HepG2 (cell line): ENCODE measurements at regions not wholly inside any gene's neighbourhood (a gene's known extent, or its start where the extent isn't known, plus 50 kb on each side); places are given as distances from the start of the nearest gene placed in this dataset.

Experiments
- ATAC-seq: fragments of 200-7000 bp; cut with Tn5 transposase; 3 replicates; pipeline ENCODE4 v1.9.1; 2020; ENCODE audit warnings: mild to moderate bottlenecking, moderate library complexity
- BruUV-seq: library from RNA; stranded (reverse); fragments of 400-500 nt; replicated peaks from 2 replicates; lab custom pipeline; 2021; lab: Mats Ljungman, UMichigan
- CTCF ChIA-PET: fragments of 300-600 bp; formaldehyde crosslinking; extraction: SDS; loops from one replicate; lab custom pipeline; 2021; ENCODE audit warnings: low total read pairs, inconsistent platforms, low intra/inter-chr PET ratio; lab: Yijun Ruan, JAX
- POLR2A ChIA-PET: fragments of 350-600 bp; sonication (Branson Sonifier 250); formaldehyde crosslinking; loops from one replicate; lab custom pipeline; 2020; ENCODE audit warnings: antibody characterized with exemption, inconsistent platforms; lab: Yijun Ruan, JAX
- DNase-seq: peaks from one replicate; pipeline ENCODE4 v3.0.0-alpha.2; 2015; ENCODE audit warnings: low spot score
- FAIRE-seq: peaks from 3 replicates; lab custom pipeline; 2011; peaks lifted over from hg19 to GRCh38; lab: Jason Lieb, UNC
- H2AFZ ChIP-seq: one replicate; pipeline ENCODE4 v1.6.1; 2011; ENCODE audit warnings: low read length, inconsistent platforms
- H3K27ac ChIP-seq: fragments of 300-600 bp; 3 replicates; pipeline ENCODE4 v1.8.0; 2011; ENCODE audit warnings: mixed run types, mild to moderate bottlenecking, mixed read lengths, low read length, inconsistent platforms; ENCODE audit not compliant: insufficient read depth; ENCODE audit errors: extremely low read length
- H3K27me3 ChIP-seq, 2 experiments: fragments of 200-600 bp in 1 of 2; 2 replicates in 1 of 2; 3 replicates in 1 of 2; pipeline versions ENCODE4 v1.6.0 to v1.8.0; 2011; ENCODE audit warnings: low read length in 2 of 2, mild to moderate bottlenecking in 2 of 2, moderate library complexity in 2 of 2, inconsistent platforms in 1 of 2; ENCODE audit not compliant: insufficient read depth in 2 of 2, control insufficient read depth in 1 of 2
- H3K36me3 ChIP-seq, 2 experiments: fragments of 200-600 bp in 1 of 2; replicated peaks in 1 of 2; 2 replicates in 1 of 2; 3 replicates in 1 of 2; pipeline versions ENCODE4 v1.5.1 to v1.8.0; 2011; ENCODE audit warnings: low read length in 2 of 2, inconsistent platforms in 1 of 2; ENCODE audit not compliant: insufficient read depth in 2 of 2, control insufficient read depth in 1 of 2
- H3K4me1 ChIP-seq: 2 replicates; pipeline ENCODE4 v1.5.1; 2012; ENCODE audit warnings: low read length, inconsistent platforms; ENCODE audit not compliant: insufficient read depth
- H3K4me2 ChIP-seq: 2 replicates; pipeline ENCODE4 v1.6.0; 2011; ENCODE audit warnings: low read depth, low read length, inconsistent platforms
- H3K4me3 ChIP-seq, 3 experiments: fragments of 200-600 bp in 1 of 3; sonication (generic), shearing (Covaris generic) in 1 of 3; replicated peaks in 1 of 3; 2 replicates each; pipeline ENCODE4 v1.5.1; 2011 to 2016; ENCODE audit warnings: low read length in 3 of 3, inconsistent platforms in 2 of 3, low read depth in 2 of 3, mild to moderate bottlenecking in 2 of 3, control low read depth in 1 of 3, mixed read lengths in 1 of 3; ENCODE audit not compliant: insufficient read depth in 1 of 3
- H3K79me2 ChIP-seq: one replicate; pipeline ENCODE4 v1.6.1; 2011; ENCODE audit warnings: low read length, inconsistent platforms; ENCODE audit not compliant: insufficient read depth
- H3K9ac ChIP-seq: 2 replicates; pipeline ENCODE4 v1.6.0; 2011; ENCODE audit warnings: mild to moderate bottlenecking, low read depth, low read length, inconsistent platforms; ENCODE audit not compliant: insufficient read depth
- H3K9me3 ChIP-seq: 2 replicates; pipeline ENCODE4 v1.5.1; 2012; ENCODE audit warnings: mild to moderate bottlenecking, low read length
- H4K20me1 ChIP-seq: 2 replicates; pipeline ENCODE4 v1.6.0; 2011; ENCODE audit warnings: inconsistent platforms, mild to moderate bottlenecking, low read length, moderate library complexity; ENCODE audit not compliant: insufficient read depth
- CEBPG ChIP-seq: IDR thresholded peaks from 2 replicates; pipeline ENCODE4 v1.6.1; 2016
- FOXO1 ChIP-seq: sonication (generic); formaldehyde crosslinking; IDR thresholded peaks from 2 replicates; pipeline ENCODE4 v1.4.0; 2020; ENCODE audit warnings: missing genetic modification reagents
- HOXD1 ChIP-seq: sonication (generic); formaldehyde crosslinking; IDR thresholded peaks from 2 replicates; pipeline ENCODE4 v1.5.0; 2020; ENCODE audit warnings: missing genetic modification reagents
- MBNL3 ChIP-seq: fragments of 250-450 bp; sonication (Bioruptor Pico); conservative IDR thresholded peaks from 2 replicates; pipeline ENCODE4 v1.8.0; 2022; ENCODE audit warnings: mild to moderate bottlenecking, inconsistent platforms
- MEF2D ChIP-seq: sonication (generic); formaldehyde crosslinking; IDR thresholded peaks from 2 replicates; pipeline ENCODE4 v1.5.1; 2020; ENCODE audit warnings: mild to moderate bottlenecking, missing genetic modification reagents
- SNAI1 ChIP-seq: sonication (generic); formaldehyde crosslinking; IDR thresholded peaks from 2 replicates; pipeline ENCODE4 v1.5.0; 2020; ENCODE audit warnings: mild to moderate bottlenecking, missing genetic modification reagents, borderline replicate concordance
- SRSF9 ChIP-seq: fragments of 200-400 bp; formaldehyde crosslinking; IDR thresholded peaks from 2 replicates; pipeline ENCODE4 v1.6.1; 2018; ENCODE audit warnings: borderline replicate concordance, mild to moderate bottlenecking, low read depth, low read length; ENCODE audit not compliant: insufficient read depth, poor library complexity, severe bottlenecking
- SSRP1 ChIP-seq: IDR thresholded peaks from 2 replicates; pipeline ENCODE4 v1.6.1; 2016; ENCODE audit warnings: control low read depth
- TGIF2 ChIP-seq: IDR thresholded peaks from 2 replicates; pipeline ENCODE4 v1.6.1; 2016; ENCODE audit warnings: control low read depth, missing compliant biosample characterization
- ZIK1 ChIP-seq: sonication (generic); formaldehyde crosslinking; IDR thresholded peaks from 2 replicates; pipeline ENCODE4 v1.5.0; 2020; ENCODE audit warnings: mild to moderate bottlenecking, low read depth, missing genetic modification reagents, borderline replicate concordance
- ZNF232 ChIP-seq: sonication (generic); formaldehyde crosslinking; IDR thresholded peaks from 2 replicates; pipeline ENCODE4 v1.4.0; 2020; ENCODE audit warnings: missing genetic modification reagents, borderline replicate concordance
- ZNF446 ChIP-seq: sonication (generic); formaldehyde crosslinking; IDR thresholded peaks from 2 replicates; pipeline ENCODE4 v1.5.0; 2020; ENCODE audit warnings: mild to moderate bottlenecking, missing genetic modification reagents
- ZNF768 ChIP-seq: sonication (generic); formaldehyde crosslinking; IDR thresholded peaks from 2 replicates; pipeline ENCODE4 v1.4.0; 2020; ENCODE audit warnings: missing genetic modification reagents
- WGBS: methylation state at CpG from one replicate; pipeline ENCODE4 v1.1.6; 2017; ENCODE audit warnings: low lambda C conversion rate; 5-methylcytosine and 5-hydroxymethylcytosine counted together
- in situ Hi-C: cut with HindIII; loops from 2 replicates; pipeline ENCODE4 v1.10.0; 2017; ENCODE audit warnings: low pct_unique_long_range_greater_than_20kb; ENCODE audit not compliant: extremely low pct_ligation_motif_present
- intact Hi-C: fragments of 100-400 bp; cut with micrococcal nuclease; formaldehyde crosslinking; loops from one replicate; pipeline ENCODE4 v1.10.0; 2022; ENCODE audit not compliant: unreplicated experiment
- TF ChIP-seq, protein P1 (sequence below): sonication (generic); formaldehyde crosslinking; conservative IDR thresholded peaks from 2 replicates; pipeline ENCODE4 v1.4.0; 2020; ENCODE audit warnings: missing genetic modification reagents
- TF ChIP-seq, protein P2 (sequence below): sonication (generic); formaldehyde crosslinking; IDR thresholded peaks from 2 replicates; pipeline ENCODE4 v1.9.0; 2022; ENCODE audit warnings: missing genetic modification reagents, mild to moderate bottlenecking, borderline replicate concordance
- TF ChIP-seq, protein P3 (sequence below): sonication (generic); formaldehyde crosslinking; IDR thresholded peaks from 2 replicates; pipeline ENCODE4 v1.4.0; 2020; ENCODE audit warnings: missing genetic modification reagents
- TF ChIP-seq, protein P4 (sequence below): sonication (generic); formaldehyde crosslinking; IDR thresholded peaks from 2 replicates; pipeline ENCODE4 v1.8.0; 2022; ENCODE audit warnings: missing genetic modification reagents, mild to moderate bottlenecking, moderate library complexity, borderline replicate concordance

DNA sequence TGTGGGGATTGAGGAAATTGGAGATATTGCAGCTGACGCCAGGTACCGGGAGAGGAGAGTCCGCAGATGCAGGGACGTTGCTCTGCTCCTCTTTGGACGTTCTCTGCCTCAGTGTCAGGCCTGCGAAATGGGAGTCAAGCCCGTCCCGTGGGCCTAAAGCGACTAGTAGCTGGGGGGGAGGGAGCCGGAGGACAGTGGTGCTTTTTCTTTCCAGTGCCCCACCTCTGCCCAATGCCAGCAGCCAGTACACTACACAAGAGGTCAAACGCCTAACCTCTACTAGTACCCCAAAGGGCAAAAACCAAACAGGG, 413.6 kb upstream of the ESRRG start:
- H4K20me1 ChIP-seq, result no peaks in the 10 kb centered on the region
- ChIA-PET POLR2A (no interaction called here), CTCF (no interaction called here)
- no peak overlapping the region for H3K4me2 ChIP-seq
- intact Hi-C loops, result no loop called here
- no peak overlapping the region for H3K27ac ChIP-seq
- no peaks in the 10 kb centered on the region for H3K36me3 ChIP-seq
- ATAC-seq (no peak), FAIRE-seq (no peak), DNase-seq (no peak)
- WGBS, result 10% methylated on average over 6 of the region's 11 CpGs
- H2AFZ ChIP-seq, result no peak overlapping the region
- H3K9ac ChIP-seq, result no peak overlapping the region
- no peaks in the 10 kb centered on the region for H3K79me2 ChIP-seq
- no peaks in the 10 kb centered on the region for H3K4me1 ChIP-seq
- BruUV-seq, result no TSS peak
- no peak overlapping the region for H3K4me3 ChIP-seq
- no peak for TF ChIP-seq SNAI1 (CRISPR knock-in tag)
- no peak for TF ChIP-seq MEF2D (CRISPR knock-in tag)
- no peak for TF ChIP-seq TGIF2 (CRISPR knock-in tag)
- TF ChIP-seq MBNL3 (CRISPR knock-in tag), result no peak
- TF ChIP-seq CEBPG, result no peak
- no peak for TF ChIP-seq FOXO1 (CRISPR knock-in tag)
- no peak for TF ChIP-seq ZNF768 (CRISPR knock-in tag)
- no peak for TF ChIP-seq SRSF9
- TF ChIP-seq, protein P1, sequence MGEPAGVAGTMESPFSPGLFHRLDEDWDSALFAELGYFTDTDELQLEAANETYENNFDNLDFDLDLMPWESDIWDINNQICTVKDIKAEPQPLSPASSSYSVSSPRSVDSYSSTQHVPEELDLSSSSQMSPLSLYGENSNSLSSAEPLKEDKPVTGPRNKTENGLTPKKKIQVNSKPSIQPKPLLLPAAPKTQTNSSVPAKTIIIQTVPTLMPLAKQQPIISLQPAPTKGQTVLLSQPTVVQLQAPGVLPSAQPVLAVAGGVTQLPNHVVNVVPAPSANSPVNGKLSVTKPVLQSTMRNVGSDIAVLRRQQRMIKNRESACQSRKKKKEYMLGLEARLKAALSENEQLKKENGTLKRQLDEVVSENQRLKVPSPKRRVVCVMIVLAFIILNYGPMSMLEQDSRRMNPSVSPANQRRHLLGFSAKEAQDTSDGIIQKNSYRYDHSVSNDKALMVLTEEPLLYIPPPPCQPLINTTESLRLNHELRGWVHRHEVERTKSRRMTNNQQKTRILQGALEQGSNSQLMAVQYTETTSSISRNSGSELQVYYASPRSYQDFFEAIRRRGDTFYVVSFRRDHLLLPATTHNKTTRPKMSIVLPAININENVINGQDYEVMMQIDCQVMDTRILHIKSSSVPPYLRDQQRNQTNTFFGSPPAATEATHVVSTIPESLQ, result no peak
- TF ChIP-seq, protein P2, sequence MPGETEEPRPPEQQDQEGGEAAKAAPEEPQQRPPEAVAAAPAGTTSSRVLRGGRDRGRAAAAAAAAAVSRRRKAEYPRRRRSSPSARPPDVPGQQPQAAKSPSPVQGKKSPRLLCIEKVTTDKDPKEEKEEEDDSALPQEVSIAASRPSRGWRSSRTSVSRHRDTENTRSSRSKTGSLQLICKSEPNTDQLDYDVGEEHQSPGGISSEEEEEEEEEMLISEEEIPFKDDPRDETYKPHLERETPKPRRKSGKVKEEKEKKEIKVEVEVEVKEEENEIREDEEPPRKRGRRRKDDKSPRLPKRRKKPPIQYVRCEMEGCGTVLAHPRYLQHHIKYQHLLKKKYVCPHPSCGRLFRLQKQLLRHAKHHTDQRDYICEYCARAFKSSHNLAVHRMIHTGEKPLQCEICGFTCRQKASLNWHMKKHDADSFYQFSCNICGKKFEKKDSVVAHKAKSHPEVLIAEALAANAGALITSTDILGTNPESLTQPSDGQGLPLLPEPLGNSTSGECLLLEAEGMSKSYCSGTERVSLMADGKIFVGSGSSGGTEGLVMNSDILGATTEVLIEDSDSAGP (CRISPR knock-in tag), result no peak
- no peak for TF ChIP-seq ZNF446 (CRISPR knock-in tag)
- no peak for TF ChIP-seq HOXD1 (CRISPR knock-in tag)
- TF ChIP-seq, protein P3, sequence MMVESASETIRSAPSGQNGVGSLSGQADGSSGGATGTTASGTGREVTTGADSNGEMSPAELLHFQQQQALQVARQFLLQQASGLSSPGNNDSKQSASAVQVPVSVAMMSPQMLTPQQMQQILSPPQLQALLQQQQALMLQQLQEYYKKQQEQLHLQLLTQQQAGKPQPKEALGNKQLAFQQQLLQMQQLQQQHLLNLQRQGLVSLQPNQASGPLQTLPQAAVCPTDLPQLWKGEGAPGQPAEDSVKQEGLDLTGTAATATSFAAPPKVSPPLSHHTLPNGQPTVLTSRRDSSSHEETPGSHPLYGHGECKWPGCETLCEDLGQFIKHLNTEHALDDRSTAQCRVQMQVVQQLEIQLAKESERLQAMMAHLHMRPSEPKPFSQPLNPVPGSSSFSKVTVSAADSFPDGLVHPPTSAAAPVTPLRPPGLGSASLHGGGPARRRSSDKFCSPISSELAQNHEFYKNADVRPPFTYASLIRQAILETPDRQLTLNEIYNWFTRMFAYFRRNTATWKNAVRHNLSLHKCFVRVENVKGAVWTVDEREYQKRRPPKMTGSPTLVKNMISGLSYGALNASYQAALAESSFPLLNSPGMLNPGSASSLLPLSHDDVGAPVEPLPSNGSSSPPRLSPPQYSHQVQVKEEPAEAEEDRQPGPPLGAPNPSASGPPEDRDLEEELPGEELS (CRISPR knock-in tag), result no peak
- TF ChIP-seq ZNF232 (CRISPR knock-in tag), result no peak
- no peak for TF ChIP-seq ZIK1 (CRISPR knock-in tag)
- TF ChIP-seq, protein P4, sequence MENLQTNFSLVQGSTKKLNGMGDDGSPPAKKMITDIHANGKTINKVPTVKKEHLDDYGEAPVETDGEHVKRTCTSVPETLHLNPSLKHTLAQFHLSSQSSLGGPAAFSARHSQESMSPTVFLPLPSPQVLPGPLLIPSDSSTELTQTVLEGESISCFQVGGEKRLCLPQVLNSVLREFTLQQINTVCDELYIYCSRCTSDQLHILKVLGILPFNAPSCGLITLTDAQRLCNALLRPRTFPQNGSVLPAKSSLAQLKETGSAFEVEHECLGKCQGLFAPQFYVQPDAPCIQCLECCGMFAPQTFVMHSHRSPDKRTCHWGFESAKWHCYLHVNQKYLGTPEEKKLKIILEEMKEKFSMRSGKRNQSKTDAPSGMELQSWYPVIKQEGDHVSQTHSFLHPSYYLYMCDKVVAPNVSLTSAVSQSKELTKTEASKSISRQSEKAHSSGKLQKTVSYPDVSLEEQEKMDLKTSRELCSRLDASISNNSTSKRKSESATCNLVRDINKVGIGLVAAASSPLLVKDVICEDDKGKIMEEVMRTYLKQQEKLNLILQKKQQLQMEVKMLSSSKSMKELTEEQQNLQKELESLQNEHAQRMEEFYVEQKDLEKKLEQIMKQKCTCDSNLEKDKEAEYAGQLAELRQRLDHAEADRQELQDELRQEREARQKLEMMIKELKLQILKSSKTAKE (CRISPR knock-in tag), result no peak
- no peak for TF ChIP-seq SSRP1
- in situ Hi-C loops, result no loop called here
- H3K27me3 ChIP-seq, result peaks cover 3 to 59% of the 10 kb centered on the region in 2 experiments
- H3K9me3 ChIP-seq, result no peaks in the 10 kb centered on the region
